Karpas-422 (cell line): ENCODE measurements at regions not wholly inside any gene's neighbourhood (a gene's known extent, or its start where the extent isn't known, plus 50 kb on each side); places are given as distances from the start of the nearest gene placed in this dataset.
"Not testable (repeated sequence)": the region's sequence is repeated elsewhere in the genome, so short reads cannot be mapped to it uniquely, and the experiment has no call there.

Experiments used
- DNase-seq: peaks from one replicate; pipeline ENCODE4 v3.0.0-alpha.2; 2015
- H2AFZ ChIP-seq: fragments of 200-600 bp; sonication (generic); 2 replicates; pipeline ENCODE4 v1.6.1; 2014; ENCODE audit warnings: antibody characterized with exemption, low read length, mixed read lengths
- H3K27ac ChIP-seq: fragments of 200-600 bp; sonication (generic); 2 replicates; pipeline ENCODE4 v1.5.1; 2014; ENCODE audit warnings: mild to moderate bottlenecking, low read length, moderate library complexity
- H3K27me3 ChIP-seq: fragments of 200-600 bp; sonication (generic); 2 replicates; pipeline ENCODE4 v1.6.1; 2014; ENCODE audit warnings: low read length, mixed read lengths
- H3K36me3 ChIP-seq: fragments of 200-600 bp; sonication (generic); 2 replicates; pipeline ENCODE4 v1.6.1; 2014; ENCODE audit warnings: low read length, mixed read lengths; ENCODE audit not compliant: insufficient read depth
- H3K4me1 ChIP-seq: fragments of 200-600 bp; sonication (generic); 2 replicates; pipeline ENCODE4 v1.6.1; 2014; ENCODE audit warnings: mild to moderate bottlenecking, low read length, mixed read lengths
- H3K4me2 ChIP-seq: fragments of 200-600 bp; sonication (generic); 2 replicates; pipeline ENCODE4 v1.6.1; 2014; ENCODE audit warnings: low read length, low read depth, mild to moderate bottlenecking; ENCODE audit not compliant: poor library complexity, severe bottlenecking
- H3K4me3 ChIP-seq: fragments of 200-600 bp; sonication (generic); 2 replicates; pipeline ENCODE4 v1.5.1; 2014; ENCODE audit warnings: mild to moderate bottlenecking, antibody characterized with exemption, low read length, mixed read lengths
- H3K79me2 ChIP-seq: fragments of 200-600 bp; sonication (generic); 2 replicates; pipeline ENCODE4 v1.6.1; 2014; ENCODE audit warnings: mild to moderate bottlenecking, low read length, mixed read lengths
- H3K9ac ChIP-seq: fragments of 200-600 bp; sonication (generic); 2 replicates; pipeline ENCODE4 v1.6.0; 2014; ENCODE audit warnings: low read length
- H3K9me2 ChIP-seq: fragments of 200-600 bp; sonication (generic), shearing (Covaris generic); replicated peaks from 2 replicates; pipeline ENCODE4 v1.6.0; 2014; ENCODE audit warnings: mild to moderate bottlenecking, low read length, moderate library complexity; ENCODE audit not compliant: insufficient read depth
- H3K9me3 ChIP-seq: fragments of 300-700, 200-600 bp; sonication (generic); 2 replicates; pipeline ENCODE4 v1.6.1; 2014; ENCODE audit warnings: low read length, mixed read lengths
- H4K20me1 ChIP-seq: fragments of 200-600 bp; sonication (generic); 2 replicates; pipeline ENCODE4 v1.6.1; 2014; ENCODE audit warnings: mild to moderate bottlenecking, antibody characterized with exemption, low read length, low read depth; ENCODE audit not compliant: insufficient read depth

DNA sequence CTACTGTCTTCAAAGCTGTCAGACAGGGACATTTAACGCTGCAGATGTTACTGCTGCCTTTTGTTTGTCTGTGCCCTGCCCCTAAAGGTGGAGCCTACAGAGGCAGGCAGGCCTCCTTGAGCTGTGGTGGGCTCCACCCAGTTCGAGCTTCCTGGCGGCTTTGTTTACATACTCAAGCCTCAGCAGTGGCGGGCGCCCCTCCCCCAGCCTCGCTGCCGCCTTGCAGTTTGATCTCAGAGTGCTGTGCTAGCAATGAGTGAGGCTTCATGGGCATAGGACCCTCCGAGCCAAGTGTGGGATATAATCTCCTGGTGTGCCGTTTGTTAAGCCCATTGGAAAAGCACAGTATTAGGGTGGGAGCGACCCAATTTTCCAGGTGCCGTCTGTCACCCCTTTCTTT, 609.8 kb upstream of the MDGA2 start:
- not testable (repeated sequence) for H3K27ac ChIP-seq, H3K79me2 ChIP-seq, H3K27me3 ChIP-seq, DNase-seq, H3K4me3 ChIP-seq, H3K9ac ChIP-seq, H4K20me1 ChIP-seq, H3K4me2 ChIP-seq, H3K4me1 ChIP-seq, H3K9me2 ChIP-seq, H3K36me3 ChIP-seq, H2AFZ ChIP-seq
- peaks cover 18% of the 10 kb centered on the region for H3K9me3 ChIP-seq

DNA sequence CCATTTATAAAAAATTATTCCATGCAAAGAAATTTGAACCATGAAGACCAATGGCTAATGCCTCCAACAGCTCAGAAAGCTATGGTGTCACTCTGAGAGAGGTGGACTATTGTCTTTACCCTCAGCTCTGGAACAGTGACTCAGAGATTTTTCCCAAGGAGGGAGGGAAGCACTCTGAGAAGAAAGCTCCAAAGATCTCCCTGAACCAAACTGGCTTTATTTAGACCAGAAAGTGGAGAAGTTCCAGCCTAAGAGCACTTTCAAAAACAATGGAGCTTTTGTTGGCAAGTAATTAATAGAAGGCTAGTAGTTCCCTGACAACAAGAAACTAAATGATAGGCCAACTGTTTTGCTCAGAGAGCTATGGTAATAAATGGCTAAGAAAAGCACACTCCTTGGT, 599.9 kb upstream of the MDGA2 start:
- no peak overlapping the region for H3K9ac ChIP-seq
- no peaks in the 10 kb centered on the region for H3K27me3 ChIP-seq
- peaks cover 31% of the 10 kb centered on the region for H3K9me3 ChIP-seq
- no peak for DNase-seq
- no peaks in the 10 kb centered on the region for H4K20me1 ChIP-seq
- no peaks in the 10 kb centered on the region for H3K36me3 ChIP-seq
- no peak overlapping the region for H2AFZ ChIP-seq
- H3K4me2 ChIP-seq, result no peak overlapping the region
- H3K27ac ChIP-seq, result no peak overlapping the region
- H3K4me3 ChIP-seq, result no peak overlapping the region
- H3K4me1 ChIP-seq, result no peaks in the 10 kb centered on the region
- H3K9me2 ChIP-seq, result no peaks in the 10 kb centered on the region
- no peaks in the 10 kb centered on the region for H3K79me2 ChIP-seq

DNA sequence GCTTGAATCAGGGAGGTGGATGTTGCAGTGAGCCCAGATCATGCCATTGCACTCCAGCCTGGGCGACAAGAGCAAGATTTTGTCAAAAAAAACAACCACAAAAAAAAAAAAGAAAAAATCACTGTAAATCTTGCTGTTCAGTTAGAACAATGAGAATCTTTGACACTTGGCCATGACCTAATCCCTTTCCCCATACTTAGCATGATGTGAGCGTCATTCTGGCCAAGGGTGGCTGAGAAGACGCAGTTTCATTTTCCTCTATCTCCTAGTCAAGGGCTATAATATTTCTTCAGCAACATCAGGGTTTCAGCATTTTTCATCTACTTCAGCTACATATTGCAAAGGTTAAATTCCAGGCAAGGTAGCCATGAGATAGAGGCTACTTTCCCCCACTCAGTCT, 599.4 kb upstream of the MDGA2 start:
- no peak overlapping the region for H3K27ac ChIP-seq
- no peaks in the 10 kb centered on the region for H3K79me2 ChIP-seq
- peaks cover 35% of the 10 kb centered on the region for H3K9me3 ChIP-seq
- H3K4me2 ChIP-seq, result no peak overlapping the region
- H4K20me1 ChIP-seq, result no peaks in the 10 kb centered on the region
- H3K9me2 ChIP-seq, result no peaks in the 10 kb centered on the region
- H3K36me3 ChIP-seq, result no peaks in the 10 kb centered on the region
- no peaks in the 10 kb centered on the region for H3K27me3 ChIP-seq
- no peaks in the 10 kb centered on the region for H3K4me1 ChIP-seq
- H3K9ac ChIP-seq, result no peak overlapping the region
- H3K4me3 ChIP-seq, result no peak overlapping the region
- H2AFZ ChIP-seq, result no peak overlapping the region
- DNase-seq, result no peak

- not testable (repeated sequence) for H3K27me3 ChIP-seq, H3K4me1 ChIP-seq, DNase-seq, H3K36me3 ChIP-seq, H3K9ac ChIP-seq, H3K79me2 ChIP-seq, H3K4me2 ChIP-seq, H3K9me2 ChIP-seq, H2AFZ ChIP-seq, H3K27ac ChIP-seq, H3K4me3 ChIP-seq, H4K20me1 ChIP-seq
- H3K9me3 ChIP-seq, result peaks cover 22% of the 10 kb centered on the region
Observed at GRCh38 chr14:48267926-48268325, 592.5 kb upstream of the MDGA2 start.

- not testable (repeated sequence) for H3K79me2 ChIP-seq, H3K27ac ChIP-seq, H2AFZ ChIP-seq, H3K4me1 ChIP-seq, H3K9ac ChIP-seq, DNase-seq, H3K4me3 ChIP-seq, H3K4me2 ChIP-seq, H4K20me1 ChIP-seq, H3K9me2 ChIP-seq, H3K27me3 ChIP-seq, H3K36me3 ChIP-seq
- H3K9me3 ChIP-seq, result peaks cover 26% of the 10 kb centered on the region
Observed at GRCh38 chr14:48266201-48266600, 590.8 kb upstream of the MDGA2 start.

GRCh38 chr14:48261436-48261835, 586.0 kb upstream of the MDGA2 start:
- Histone ChIP-seq H3K9me2 (no peaks in the 10 kb centered on the region), H2AFZ (no peak overlapping the region), H3K79me2 (no peaks in the 10 kb centered on the region), H4K20me1 (no peaks in the 10 kb centered on the region), H3K27me3 (no peaks in the 10 kb centered on the region), H3K9ac (no peak overlapping the region), H3K27ac (no peak overlapping the region), H3K4me2 (no peak overlapping the region), H3K9me3 (peaks cover 16% of the 10 kb centered on the region), H3K4me1 (no peaks in the 10 kb centered on the region), H3K4me3 (no peak overlapping the region), H3K36me3 (no peaks in the 10 kb centered on the region)
- DNase-seq, result no peak

GRCh38 chr14:48260394-48261295, 585.2 kb upstream of the MDGA2 start:
- H3K4me2 ChIP-seq, H2AFZ ChIP-seq, H3K27ac ChIP-seq, H3K79me2 ChIP-seq, DNase-seq, H3K9ac ChIP-seq, H3K36me3 ChIP-seq, H3K4me1 ChIP-seq, H4K20me1 ChIP-seq, H3K4me3 ChIP-seq, H3K9me2 ChIP-seq, H3K27me3 ChIP-seq: not testable (repeated sequence)
- peaks cover 16% of the 10 kb centered on the region for H3K9me3 ChIP-seq

DNA sequence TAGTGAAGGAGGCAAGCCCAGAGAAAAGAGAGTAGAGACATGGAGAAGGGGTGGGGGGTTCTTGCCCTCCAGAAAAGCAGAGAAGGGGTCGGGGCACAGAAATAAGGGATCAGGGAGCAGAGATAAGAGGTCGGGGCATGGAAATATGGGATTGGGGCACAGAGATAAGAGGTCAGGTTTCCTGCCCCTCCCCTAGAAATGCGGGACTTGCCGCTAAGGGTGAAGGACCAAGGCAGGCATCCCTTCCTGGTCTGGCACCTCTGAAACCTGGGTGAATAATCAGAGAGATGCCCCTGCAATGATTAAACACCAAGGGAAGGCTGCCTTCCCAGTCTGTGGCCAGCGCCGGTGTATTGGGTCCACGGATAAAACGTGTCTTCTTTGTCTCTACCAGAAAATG, 584.5 kb upstream of the MDGA2 start:
- H3K9ac ChIP-seq, H3K4me3 ChIP-seq, H3K4me2 ChIP-seq, H3K79me2 ChIP-seq, H3K4me1 ChIP-seq, H3K9me2 ChIP-seq, H3K36me3 ChIP-seq, DNase-seq, H3K27ac ChIP-seq, H3K27me3 ChIP-seq, H4K20me1 ChIP-seq, H2AFZ ChIP-seq: not testable (repeated sequence)
- H3K9me3 ChIP-seq, result peaks cover 16% of the 10 kb centered on the region
